ENCODE measurements at regions not wholly inside any gene's neighbourhood (a gene's known extent, or its start where the extent isn't known, plus 50 kb on each side); places are given as distances from the start of the nearest gene placed in this dataset.
"Not testable (repeated sequence)": the region's sequence is repeated elsewhere in the genome, so short reads cannot be mapped to it uniquely, and the experiment has no call there.

DNA sequence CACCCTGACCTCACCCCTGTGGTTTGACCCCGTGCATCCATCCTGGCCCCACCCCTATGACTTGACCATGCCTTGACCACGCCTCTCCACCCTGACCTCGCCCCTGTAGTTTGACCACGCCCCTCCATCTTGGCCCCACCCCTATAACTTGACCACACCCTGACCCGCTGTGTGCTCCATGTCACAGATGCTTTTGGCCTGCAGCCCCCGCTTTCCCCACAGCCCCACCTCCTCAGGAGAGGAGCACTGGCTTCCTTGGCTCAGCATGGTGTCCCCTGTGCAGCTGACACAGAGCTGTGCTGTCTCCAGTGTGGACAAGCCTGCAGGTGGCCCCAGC, 269.9 kb upstream of the SFSWAP start:
- TF ChIP-seq GATA1 (IDR thresholded peaks at IDR 0.05; ENCODE audit: low read depth, low read length) (no peak), POLR2A (IDR thresholded peaks at IDR 0.05; ENCODE audit: low read length) (no peak)
- peak; percentile 9 to 12 for DNase-seq

DNA sequence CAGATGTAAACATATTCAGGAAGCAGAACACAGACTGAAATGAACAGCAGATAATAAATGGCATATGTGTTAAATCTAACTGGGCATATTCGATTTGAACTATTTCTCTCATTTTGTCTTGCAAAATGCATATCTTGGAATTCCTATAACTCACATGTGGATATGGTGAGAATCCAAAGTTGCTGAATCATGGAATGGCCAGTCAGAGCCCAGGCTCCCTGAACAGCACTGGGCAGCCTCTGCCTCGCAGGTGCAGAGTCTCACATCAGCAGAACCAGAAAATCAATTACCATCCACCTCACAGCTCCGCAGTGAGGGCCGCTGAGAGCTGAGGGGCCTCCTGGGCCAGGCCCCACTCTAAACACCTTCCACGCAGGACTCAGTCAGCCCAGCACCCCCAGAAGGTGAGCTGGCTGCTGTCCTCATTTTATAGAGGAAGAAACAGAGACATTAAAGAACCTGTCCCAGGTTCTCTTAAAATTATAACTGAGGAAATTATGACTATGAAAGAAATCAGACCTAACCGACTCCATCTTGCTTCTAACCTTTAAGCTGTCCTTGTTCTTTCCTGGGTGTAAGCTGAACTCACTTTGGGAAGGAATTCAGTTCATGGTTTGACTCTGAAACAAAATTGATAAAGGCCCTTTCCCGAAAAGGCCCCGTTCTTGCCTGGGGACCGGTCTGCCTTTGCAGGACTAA, 269.1 kb upstream of the SFSWAP start:
- no peak for TF ChIP-seq POLR2A (IDR thresholded peaks at IDR 0.05; ENCODE audit: low read length)
- TF ChIP-seq GATA1 (IDR thresholded peaks at IDR 0.05; ENCODE audit: low read depth, low read length), result no peak
- no peak for DNase-seq

DNA sequence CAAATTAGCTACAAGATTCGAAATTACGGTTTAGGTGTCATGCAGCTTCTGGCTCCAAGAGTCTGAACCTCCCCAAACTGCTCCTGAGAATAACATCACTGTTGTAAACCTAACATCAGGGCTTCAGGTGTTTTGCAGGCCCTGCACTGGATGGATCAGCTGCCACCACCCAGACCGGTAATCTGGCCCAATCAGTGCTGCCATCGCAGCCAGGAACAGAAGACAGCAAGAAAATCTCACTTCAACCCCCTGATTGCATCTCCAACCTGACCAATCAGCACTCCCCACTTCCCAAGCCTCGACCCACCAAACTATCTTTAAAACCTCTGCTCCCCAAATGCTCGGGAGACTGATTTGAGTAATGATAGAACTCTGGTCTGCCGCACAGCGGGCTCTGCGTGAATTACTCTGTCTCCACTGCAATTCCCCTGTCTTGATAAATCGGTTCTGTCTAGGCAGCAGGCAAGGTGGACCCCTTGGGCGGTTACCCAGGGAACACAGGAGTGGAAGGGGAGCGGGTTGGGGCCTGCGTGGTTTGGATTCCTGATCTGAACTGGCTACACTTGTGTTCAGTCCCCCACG, 268.5 kb upstream of the SFSWAP start:
- no peak for DNase-seq
- no peak for TF ChIP-seq POLR2A (IDR thresholded peaks at IDR 0.05; ENCODE audit: low read length)
- no peak for TF ChIP-seq GATA1 (IDR thresholded peaks at IDR 0.05; ENCODE audit: low read depth, low read length)

DNA sequence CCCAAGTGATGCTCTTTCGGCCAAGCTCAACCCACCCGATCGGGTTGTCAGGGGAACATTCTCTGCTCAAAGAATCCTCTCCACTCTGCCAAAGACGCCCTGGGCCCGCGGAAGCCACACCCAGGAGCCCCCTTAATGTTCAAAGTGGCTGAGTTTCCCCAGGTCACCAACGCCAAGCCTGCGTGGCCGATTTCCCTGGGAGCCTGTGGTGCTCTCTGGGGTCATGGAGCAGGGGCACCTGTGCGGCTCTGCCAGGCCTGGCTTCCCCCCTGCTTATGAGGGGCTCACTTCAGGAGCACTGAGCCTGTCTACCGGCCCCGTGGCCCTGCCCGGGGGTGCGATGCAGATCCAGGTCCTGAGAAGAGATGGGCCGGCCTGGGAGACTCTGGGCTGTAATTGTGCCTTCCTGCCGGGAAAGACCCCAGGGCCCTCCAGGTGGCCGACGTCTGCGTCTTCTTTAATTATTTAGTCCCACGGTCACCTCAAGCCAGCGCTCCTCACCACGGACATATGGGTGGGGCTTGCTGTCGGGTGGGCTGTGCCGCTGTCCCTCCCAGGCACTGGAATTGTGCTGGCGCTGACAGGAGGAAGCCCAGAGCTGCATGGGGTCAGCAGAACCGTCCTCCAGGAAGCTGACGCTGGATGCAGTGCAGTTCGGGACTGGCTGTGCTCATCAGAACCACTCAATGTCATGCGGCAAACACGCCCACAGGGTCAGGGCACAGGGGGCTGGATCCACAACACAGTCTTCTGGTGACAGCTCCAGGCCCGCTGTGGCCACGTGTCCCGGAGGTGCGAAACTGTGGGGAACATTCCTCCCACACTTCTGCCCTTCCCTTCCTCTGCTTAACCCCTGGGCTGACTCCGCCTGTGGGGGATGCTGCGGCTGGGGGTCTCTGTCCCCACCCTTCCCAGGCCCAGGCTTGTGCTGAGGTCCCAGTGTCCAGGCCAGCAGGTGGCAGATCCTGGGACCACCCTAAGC, 267.6 kb upstream of the SFSWAP start:
- no peak for TF ChIP-seq POLR2A (IDR thresholded peaks at IDR 0.05; ENCODE audit: low read length)
- TF ChIP-seq GATA1 (IDR thresholded peaks at IDR 0.05; ENCODE audit: low read depth, low read length), result no peak
- DNase-seq, result no peak

DNA sequence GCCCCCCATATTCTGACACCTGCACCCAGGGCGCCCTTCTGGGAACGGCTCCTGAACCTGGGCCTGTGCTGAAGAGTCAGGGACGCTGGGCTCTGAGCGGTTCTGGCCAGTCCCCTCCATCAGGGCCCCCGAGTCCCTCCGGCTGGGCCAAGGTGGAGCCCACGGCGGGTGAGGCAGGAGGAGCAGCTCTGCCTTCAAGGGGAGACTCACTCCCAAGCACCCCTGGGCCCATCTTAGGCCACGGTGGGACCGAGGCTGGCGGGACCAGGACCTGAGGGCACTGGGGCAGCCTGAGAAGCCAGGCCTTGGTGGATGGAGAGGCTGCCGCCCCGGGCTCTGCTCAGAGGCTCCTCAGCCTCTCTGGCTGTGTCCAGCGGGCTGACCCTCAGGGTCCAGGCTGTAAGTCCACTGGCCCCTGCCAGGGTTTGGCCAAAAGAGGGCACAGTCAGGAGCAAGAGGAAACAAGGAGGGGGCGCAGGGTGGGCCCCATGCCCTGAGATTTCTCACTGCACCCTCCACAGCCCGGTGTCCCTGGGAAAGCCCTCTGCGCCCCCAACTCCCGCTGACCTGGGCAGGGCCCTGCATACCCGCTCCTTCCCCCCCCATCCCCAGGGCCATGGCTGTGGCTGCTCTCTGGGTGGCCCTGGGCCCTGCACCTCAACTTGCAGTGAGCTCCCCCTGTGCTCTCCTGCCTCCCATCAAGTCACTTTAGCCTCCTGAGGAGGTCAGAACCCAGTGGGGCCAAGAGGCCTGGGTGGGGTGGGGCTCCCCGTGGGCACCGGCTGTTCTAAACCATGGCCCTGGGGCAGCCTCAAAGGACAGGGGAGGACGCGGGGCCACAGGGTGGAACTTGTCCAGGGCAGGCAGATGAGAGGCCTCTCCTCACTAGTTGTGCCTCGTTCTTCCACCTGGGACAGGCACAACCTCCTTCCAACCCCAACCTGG, 266.4 kb upstream of the SFSWAP start:
- TF ChIP-seq POLR2A (IDR thresholded peaks at IDR 0.05; ENCODE audit: low read length), result no peak
- no peak for TF ChIP-seq GATA1 (IDR thresholded peaks at IDR 0.05; ENCODE audit: low read depth, low read length)
- DNase-seq, result no peak

DNA sequence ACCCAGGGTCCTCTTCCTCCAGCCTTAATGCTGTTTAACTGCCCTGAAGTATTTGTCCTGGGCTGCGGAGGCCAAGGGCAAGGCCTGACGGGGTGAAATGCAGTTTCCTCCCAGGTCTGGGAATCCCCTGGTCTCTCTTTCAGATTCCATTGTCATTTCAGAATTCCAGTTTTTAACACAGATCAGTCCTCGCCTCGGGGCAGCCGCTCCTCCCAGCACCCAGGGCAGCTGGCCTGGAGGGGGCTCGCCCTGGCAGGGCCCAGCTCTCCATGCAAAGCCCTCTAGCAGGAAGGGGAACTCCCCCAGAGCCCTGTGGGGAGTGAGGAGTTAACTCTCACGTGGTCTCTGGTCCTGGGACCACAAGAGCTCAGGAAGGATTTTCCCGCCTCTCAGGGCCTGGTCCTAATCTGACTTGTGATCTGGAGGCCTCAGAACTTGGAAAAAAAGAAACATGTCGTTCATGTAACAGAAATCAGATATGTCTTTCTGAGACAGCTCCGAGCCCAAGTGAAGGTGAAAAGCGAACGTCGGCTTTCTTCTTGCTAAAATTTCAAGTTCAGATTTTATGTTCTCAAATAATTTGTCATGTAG, 265.6 kb upstream of the SFSWAP start:
- DNase-seq, result no peak
- TF ChIP-seq GATA1 (IDR thresholded peaks at IDR 0.05; ENCODE audit: low read depth, low read length) (no peak), POLR2A (IDR thresholded peaks at IDR 0.05; ENCODE audit: low read length) (no peak)

DNA sequence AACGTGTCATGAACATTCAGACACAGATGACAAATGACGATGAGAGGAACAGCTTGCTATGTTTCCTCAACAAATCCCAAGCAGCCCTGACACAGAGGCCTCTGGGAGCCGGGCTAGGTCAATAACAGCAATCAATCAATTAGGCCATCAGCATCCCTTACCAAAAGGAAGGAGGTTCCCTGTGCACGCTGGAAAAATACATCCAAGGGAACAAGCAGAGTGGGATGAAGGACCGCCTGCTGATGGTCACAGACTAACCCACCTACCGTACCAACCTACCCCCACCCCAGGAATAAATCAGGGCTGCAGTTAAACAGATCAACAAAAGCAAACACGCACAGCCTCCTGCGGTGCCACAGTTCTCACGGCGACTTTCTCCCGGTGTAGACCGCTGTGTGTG, 265.1 kb upstream of the SFSWAP start:
- DNase-seq, result no peak
- TF ChIP-seq POLR2A (IDR thresholded peaks at IDR 0.05; ENCODE audit: low read length), result no peak
- no peak for TF ChIP-seq GATA1 (IDR thresholded peaks at IDR 0.05; ENCODE audit: low read depth, low read length)

DNA sequence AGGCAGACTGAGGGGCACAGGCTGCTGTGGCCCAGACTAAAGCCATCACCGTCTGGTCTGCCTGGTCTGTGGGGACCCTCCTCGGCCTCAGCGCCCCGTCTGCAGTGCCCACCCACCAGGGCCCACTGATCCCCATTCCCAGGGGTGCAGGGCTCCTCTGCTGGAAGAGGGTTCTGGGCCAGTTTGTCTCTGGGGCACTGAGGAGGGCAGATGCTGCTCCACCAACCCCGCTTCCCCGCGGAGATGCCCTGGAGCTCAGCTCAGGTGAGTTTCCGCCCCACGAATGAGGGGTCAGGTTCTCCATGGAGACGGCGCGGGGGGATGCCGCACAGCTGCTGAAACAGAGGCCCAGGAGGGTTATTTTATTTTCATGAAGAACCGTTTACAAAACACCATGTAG, 263.3 kb upstream of the SFSWAP start:
- DNase-seq, result not testable (repeated sequence)

DNA sequence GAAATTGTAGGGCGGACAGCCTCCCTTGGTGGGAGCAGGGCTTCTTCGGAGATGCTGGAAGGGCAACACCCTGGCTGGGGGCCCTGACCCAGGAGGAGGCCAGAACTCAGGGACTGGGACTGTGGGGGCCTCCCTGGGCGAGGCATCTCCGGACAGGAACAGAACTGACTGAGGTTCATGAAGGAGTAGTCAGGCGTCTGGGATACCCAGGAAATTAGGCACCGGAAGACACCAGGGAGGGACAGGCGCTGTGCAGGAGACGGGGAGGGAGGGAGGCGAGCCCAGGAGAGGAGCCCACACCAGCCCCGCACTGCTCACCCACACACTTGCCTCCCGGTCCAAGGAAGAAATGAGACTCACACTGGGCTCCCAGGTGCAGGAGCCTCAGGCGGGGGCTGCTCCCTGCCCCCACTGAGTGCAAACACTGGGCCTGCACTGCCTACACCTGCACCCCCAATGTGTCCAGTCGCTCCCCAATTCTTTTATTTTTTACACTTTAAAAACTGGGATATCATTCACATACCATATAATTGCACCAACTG, 262.6 kb upstream of the SFSWAP start:
- no peak for TF ChIP-seq GATA1 (IDR thresholded peaks at IDR 0.05; ENCODE audit: low read depth, low read length)
- TF ChIP-seq POLR2A (IDR thresholded peaks at IDR 0.05; ENCODE audit: low read length), result no peak
- DNase-seq, result no peak

DNA sequence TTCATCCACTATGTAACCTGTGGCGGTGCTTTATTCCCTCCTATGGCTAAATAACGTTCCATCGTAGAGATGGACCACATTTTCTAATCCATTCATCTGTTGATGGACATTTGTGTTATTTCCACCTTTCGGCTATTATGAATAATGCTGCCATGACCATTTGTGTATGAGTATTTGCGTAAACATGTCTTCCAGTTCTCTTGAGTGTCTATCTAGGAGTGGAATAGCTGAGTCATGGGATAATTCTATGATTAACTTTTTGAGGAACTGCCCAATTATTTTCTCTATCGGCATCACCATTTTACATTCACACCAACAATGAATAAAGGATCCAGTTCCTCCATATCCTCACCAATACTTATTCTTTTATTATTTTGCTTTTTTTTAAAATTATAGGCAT, 261.9 kb upstream of the SFSWAP start:
- TF ChIP-seq POLR2A (IDR thresholded peaks at IDR 0.05; ENCODE audit: low read length), result no peak
- no peak for TF ChIP-seq GATA1 (IDR thresholded peaks at IDR 0.05; ENCODE audit: low read depth, low read length)
- DNase-seq, result no peak

DNA sequence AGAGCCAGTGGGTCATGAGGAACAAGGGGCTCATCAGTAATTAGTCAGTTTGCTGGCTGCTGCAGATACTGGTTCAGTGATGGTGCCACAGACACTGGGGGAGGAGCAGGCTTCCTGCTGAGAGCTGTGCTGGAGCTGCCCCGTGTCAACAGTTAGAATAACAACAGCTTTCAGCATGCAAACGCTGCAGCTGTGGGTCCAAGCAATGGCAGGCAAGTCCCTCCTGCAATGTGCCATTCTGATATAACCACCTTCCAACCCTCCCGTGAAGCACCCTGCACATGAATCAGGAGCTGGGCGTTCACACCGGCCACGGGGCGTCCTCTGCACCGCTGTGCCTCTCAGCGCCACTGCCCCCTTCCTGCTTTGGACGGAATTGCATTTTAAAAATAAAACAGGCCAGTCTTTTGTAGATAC, 258.4 kb upstream of the SFSWAP start:
- DNase-seq, result peak; percentile 25 to 59
- no peak for TF ChIP-seq POLR2A (IDR thresholded peaks at IDR 0.05; ENCODE audit: low read length)
- TF ChIP-seq GATA1 (IDR thresholded peaks at IDR 0.05; ENCODE audit: low read depth, low read length), result no peak

DNA sequence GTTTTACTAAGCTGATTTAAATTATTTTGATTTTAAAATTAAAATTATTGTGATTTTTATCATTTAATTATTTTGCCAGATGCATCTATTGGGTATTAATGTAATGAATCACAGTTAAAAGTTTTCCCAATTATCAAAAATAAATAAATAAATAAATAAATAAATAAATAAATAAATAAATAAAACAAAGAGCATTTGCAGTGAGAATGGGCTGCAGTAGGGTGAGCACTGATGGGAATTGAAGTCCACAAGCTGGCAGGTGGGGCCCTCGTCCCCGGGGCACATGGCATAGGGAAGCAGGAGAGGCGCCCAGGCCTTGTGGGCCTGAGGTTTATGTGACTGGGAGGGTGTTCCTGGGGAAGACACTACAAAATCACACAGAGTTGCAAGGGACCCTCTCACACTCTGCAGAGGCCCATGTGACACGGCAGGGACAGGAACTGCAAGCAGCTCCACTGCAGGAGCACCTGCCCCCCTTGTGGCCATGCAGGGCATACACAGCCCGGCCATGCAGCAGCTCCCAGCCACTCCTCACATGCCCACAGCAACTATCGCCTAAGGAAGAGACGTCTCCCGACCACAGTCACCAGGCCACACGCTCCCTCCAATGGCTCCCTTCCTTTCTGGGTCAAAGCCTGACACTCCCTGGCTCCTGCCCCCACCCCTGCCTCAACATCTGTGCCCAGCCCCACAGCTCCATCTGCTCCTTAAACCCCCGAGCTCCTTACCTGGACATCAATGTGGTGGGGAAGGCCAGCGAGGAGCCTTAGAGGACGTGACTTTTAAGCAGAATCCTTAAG, 256.3 kb upstream of the SFSWAP start:
- peak; percentile 20 to 38 for DNase-seq

More for the DNA sequence above, 256.3 kb upstream of the SFSWAP start:
- TF ChIP-seq POLR2A (IDR thresholded peaks at IDR 0.05; ENCODE audit: low read length) (no peak), GATA1 (IDR thresholded peaks at IDR 0.05; ENCODE audit: low read depth, low read length) (no peak)
